ENCODE measurements at regions not wholly inside any gene's neighbourhood (a gene's known extent, or its start where the extent isn't known, plus 50 kb on each side); places are given as distances from the start of the nearest gene placed in this dataset.

DNA sequence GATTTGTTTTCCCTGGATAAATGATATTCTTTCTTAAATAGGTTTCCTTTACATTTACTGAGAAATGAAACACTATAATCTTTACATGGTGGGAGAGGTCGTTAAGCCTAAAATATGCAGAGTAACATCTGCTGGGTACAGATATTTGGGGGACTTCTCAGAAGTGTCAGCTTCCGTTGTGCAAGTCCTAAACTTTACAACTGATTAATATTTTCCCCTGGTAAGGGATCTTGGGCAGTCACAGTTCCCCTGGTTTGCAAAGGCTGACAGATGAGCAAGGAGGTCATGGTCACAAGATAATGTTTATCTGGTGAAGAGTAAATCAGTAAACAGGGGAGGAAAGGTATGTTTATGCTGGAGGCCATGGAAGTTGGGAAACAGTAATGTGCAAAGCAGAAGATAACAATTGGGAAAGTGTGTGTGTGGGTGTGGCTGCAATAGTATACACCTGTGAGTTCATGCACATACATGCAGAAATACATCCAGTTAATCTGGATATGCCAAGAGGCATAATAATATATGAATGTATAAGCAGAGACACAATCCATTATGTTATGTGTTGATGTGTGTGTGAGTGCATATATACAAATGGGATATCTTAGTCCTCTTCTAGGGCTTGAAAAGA is 508.2 kb upstream of the FAM241A start:
- no peaks in the 10 kb centered on the region for H3K9me3 ChIP-seq (ENCODE audit: insufficient read depth, low read length)
- H3K4me1 ChIP-seq (ENCODE audit: insufficient read depth, insufficient read length): no peaks in the 10 kb centered on the region
- DNase-seq (ENCODE audit: low read depth, low spot score): no peak
- H3K36me3 ChIP-seq (ENCODE audit: insufficient read depth, insufficient read length, low read length): no peaks in the 10 kb centered on the region
- no peak overlapping the region for H3K9ac ChIP-seq (ENCODE audit: insufficient read length, low read depth)
- TF ChIP-seq ZNF274 (IDR thresholded peaks at IDR 0.05; ENCODE audit: low read depth, low read length) (no peak), YY1 (IDR thresholded peaks at IDR 0.05; ENCODE audit: insufficient read depth, insufficient read length) (no peak), SUZ12 (IDR thresholded peaks at IDR 0.05; ENCODE audit: extremely low read depth, insufficient read depth, insufficient read length) (no peak)
- H3K27me3 ChIP-seq (ENCODE audit: insufficient read depth, insufficient read length): no peaks in the 10 kb centered on the region
- no peak overlapping the region for H3K4me3 ChIP-seq (ENCODE audit: insufficient read length, low read depth)

DNA sequence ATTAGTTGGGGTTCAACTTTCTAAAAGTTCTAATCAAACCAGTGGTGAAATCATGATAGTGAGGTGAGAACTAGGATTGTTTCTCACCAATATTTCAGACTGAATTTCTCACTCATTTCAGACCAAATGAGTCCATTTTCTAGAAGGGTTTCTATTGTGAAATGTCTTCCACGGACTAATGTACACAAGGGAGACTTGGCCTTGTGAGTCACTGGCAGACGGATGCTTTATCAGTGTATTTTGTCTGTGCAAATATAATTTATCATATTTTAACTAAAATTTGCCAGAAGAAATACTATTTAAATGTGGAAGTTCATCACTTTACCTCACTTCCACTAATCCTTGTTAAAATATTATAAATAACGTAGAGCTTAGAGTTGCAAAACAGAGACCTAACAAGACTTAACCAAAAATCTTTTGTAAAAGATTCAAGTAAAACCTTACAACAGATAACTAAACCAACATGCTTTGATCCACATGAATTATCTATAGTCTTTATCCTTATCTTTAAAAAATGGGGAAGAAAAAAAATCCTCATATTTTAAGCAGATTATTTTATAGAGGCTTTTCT is 506.0 kb upstream of the FAM241A start:
- Histone ChIP-seq H3K4me1 (ENCODE audit: insufficient read depth, insufficient read length) (no peaks in the 10 kb centered on the region), H3K9me3 (ENCODE audit: insufficient read depth, low read length) (no peaks in the 10 kb centered on the region), H3K36me3 (ENCODE audit: insufficient read depth, insufficient read length, low read length) (no peaks in the 10 kb centered on the region), H3K9ac (ENCODE audit: insufficient read length, low read depth) (no peak overlapping the region), H3K4me3 (ENCODE audit: insufficient read length, low read depth) (no peak overlapping the region), H3K27me3 (ENCODE audit: insufficient read depth, insufficient read length) (no peaks in the 10 kb centered on the region)
- no peak for TF ChIP-seq ZNF274 (IDR thresholded peaks at IDR 0.05; ENCODE audit: low read depth, low read length)
- TF ChIP-seq SUZ12 (IDR thresholded peaks at IDR 0.05; ENCODE audit: extremely low read depth, insufficient read depth, insufficient read length): no peak
- no peak for TF ChIP-seq YY1 (IDR thresholded peaks at IDR 0.05; ENCODE audit: insufficient read depth, insufficient read length)
- no peak for DNase-seq (ENCODE audit: low read depth, low spot score)

DNA sequence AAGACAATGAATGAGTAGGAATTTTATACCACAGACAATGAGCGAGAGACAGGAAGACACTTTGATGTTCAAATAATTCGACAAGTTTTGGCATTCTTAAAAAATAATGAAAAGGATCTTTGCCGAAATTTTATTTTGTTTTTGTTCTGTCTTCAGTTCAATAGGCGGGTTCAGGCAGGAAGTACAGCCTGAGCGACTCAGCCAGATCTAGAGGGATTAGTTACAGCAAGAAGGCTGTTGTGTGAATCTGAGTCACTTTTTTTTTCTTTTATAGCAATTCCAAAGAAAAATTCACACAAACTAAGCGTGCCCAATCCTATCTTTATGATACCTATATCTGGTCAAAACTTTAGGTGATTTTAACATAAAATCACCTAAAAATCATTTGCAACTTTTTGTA is 505.4 kb upstream of the FAM241A start:
- TF ChIP-seq SUZ12 (IDR thresholded peaks at IDR 0.05; ENCODE audit: extremely low read depth, insufficient read depth, insufficient read length): no peak
- TF ChIP-seq YY1 (IDR thresholded peaks at IDR 0.05; ENCODE audit: insufficient read depth, insufficient read length): no peak
- TF ChIP-seq ZNF274 (IDR thresholded peaks at IDR 0.05; ENCODE audit: low read depth, low read length): no peak
- Histone ChIP-seq H3K36me3 (ENCODE audit: insufficient read depth, insufficient read length, low read length) (no peaks in the 10 kb centered on the region), H3K9ac (ENCODE audit: insufficient read length, low read depth) (no peak overlapping the region), H3K27me3 (ENCODE audit: insufficient read depth, insufficient read length) (no peaks in the 10 kb centered on the region), H3K9me3 (ENCODE audit: insufficient read depth, low read length) (no peaks in the 10 kb centered on the region), H3K4me1 (ENCODE audit: insufficient read depth, insufficient read length) (no peaks in the 10 kb centered on the region), H3K4me3 (ENCODE audit: insufficient read length, low read depth) (no peak overlapping the region)
- DNase-seq (ENCODE audit: low read depth, low spot score): no peak

DNA sequence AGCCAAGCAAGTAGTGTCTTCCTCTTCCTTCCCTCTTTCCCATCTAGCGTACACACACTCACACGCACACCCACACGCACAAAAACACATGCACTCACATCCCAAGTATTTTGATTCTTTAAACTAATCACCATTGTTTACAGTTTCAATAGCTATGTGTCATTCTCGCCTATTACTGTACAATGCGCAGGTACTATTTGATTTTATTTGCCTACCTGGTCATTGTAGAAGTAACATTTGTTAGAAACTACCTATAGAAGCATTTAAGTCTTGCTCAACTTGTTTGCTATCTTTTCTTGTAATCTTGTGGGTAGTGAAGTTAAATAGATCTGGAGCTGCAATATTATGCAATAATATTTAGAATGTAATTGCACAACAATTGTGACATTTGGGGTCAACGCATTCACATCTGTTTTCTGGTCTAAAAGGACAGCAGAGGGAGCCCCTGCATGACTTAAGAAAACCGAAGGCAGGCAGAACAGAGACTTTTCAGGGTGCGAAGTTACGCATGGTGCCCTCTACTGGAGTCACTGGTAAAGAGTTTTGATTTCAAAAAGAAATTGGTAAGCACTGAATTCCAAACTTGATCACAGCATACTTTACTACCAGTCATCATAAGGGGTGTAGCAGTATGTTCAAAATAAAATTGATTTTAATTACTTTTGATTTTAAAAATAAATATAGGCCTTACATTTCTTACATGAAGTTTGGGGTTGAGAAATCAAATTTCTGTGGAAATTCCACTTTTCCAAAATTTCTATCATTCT is 503.3 kb upstream of the FAM241A start:
- TF ChIP-seq ZNF274 (IDR thresholded peaks at IDR 0.05; ENCODE audit: low read depth, low read length) (no peak), YY1 (IDR thresholded peaks at IDR 0.05; ENCODE audit: insufficient read depth, insufficient read length) (no peak), SUZ12 (IDR thresholded peaks at IDR 0.05; ENCODE audit: extremely low read depth, insufficient read depth, insufficient read length) (no peak)
- no peak overlapping the region for H3K4me3 ChIP-seq (ENCODE audit: insufficient read length, low read depth)
- H3K36me3 ChIP-seq (ENCODE audit: insufficient read depth, insufficient read length, low read length): no peaks in the 10 kb centered on the region
- H3K9ac ChIP-seq (ENCODE audit: insufficient read length, low read depth): no peak overlapping the region
- peak; percentile 75 for DNase-seq (ENCODE audit: low read depth, low spot score)
- no peaks in the 10 kb centered on the region for H3K27me3 ChIP-seq (ENCODE audit: insufficient read depth, insufficient read length)
- H3K9me3 ChIP-seq (ENCODE audit: insufficient read depth, low read length): no peaks in the 10 kb centered on the region
- no peaks in the 10 kb centered on the region for H3K4me1 ChIP-seq (ENCODE audit: insufficient read depth, insufficient read length)

DNA sequence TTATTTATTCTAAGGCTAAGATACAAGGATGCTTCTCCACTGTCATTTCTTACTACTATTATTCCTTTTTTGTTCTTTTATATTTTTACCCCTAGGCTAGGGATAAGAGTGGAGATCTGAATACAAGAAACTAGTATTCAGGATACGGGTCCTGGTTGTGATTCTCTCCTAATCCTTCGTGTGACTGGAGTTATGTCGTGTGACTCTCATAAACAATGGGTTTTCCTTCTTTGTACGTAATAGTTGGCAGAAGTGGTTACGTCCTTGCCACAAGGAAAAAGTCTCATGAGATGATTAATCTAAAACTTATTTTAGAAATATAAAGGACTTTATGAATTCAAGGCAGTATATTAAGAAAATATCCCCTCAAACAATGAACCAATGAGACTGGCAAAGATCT is 497.2 kb upstream of the FAM241A start:
- DNase-seq (ENCODE audit: low read depth, low spot score): no peak
- Histone ChIP-seq H3K27me3 (ENCODE audit: insufficient read depth, insufficient read length) (no peaks in the 10 kb centered on the region), H3K4me3 (ENCODE audit: insufficient read length, low read depth) (no peak overlapping the region), H3K9ac (ENCODE audit: insufficient read length, low read depth) (no peak overlapping the region), H3K9me3 (ENCODE audit: insufficient read depth, low read length) (no peaks in the 10 kb centered on the region), H3K4me1 (ENCODE audit: insufficient read depth, insufficient read length) (no peaks in the 10 kb centered on the region), H3K36me3 (ENCODE audit: insufficient read depth, insufficient read length, low read length) (no peaks in the 10 kb centered on the region)
- TF ChIP-seq SUZ12 (IDR thresholded peaks at IDR 0.05; ENCODE audit: extremely low read depth, insufficient read depth, insufficient read length) (no peak), ZNF274 (IDR thresholded peaks at IDR 0.05; ENCODE audit: low read depth, low read length) (no peak), YY1 (IDR thresholded peaks at IDR 0.05; ENCODE audit: insufficient read depth, insufficient read length) (no peak)

DNA sequence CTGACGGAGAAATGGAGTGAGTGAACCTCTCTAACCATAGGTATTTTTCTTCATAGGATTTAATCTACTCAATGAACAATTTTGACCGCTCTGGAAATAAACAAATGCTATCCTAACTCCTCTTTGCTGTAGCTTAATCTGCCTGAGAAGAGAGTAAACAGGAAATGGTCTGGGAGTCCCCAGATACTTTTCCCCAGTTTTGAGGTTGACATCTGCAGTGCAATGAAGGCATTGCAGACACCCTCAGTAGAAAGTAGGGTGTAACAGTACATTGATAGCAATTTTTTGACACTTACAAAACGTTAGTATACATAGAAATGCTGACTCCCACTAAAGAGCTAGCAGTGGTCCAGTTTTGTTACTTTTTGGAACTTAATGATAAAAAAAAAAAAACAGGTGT is 495.9 kb upstream of the FAM241A start:
- H3K9ac ChIP-seq (ENCODE audit: insufficient read length, low read depth): no peak overlapping the region
- H3K4me1 ChIP-seq (ENCODE audit: insufficient read depth, insufficient read length): no peaks in the 10 kb centered on the region
- no peaks in the 10 kb centered on the region for H3K27me3 ChIP-seq (ENCODE audit: insufficient read depth, insufficient read length)
- TF ChIP-seq ZNF274 (IDR thresholded peaks at IDR 0.05; ENCODE audit: low read depth, low read length) (no peak), SUZ12 (IDR thresholded peaks at IDR 0.05; ENCODE audit: extremely low read depth, insufficient read depth, insufficient read length) (no peak), YY1 (IDR thresholded peaks at IDR 0.05; ENCODE audit: insufficient read depth, insufficient read length) (no peak)
- no peak overlapping the region for H3K4me3 ChIP-seq (ENCODE audit: insufficient read length, low read depth)
- H3K9me3 ChIP-seq (ENCODE audit: insufficient read depth, low read length): no peaks in the 10 kb centered on the region
- no peaks in the 10 kb centered on the region for H3K36me3 ChIP-seq (ENCODE audit: insufficient read depth, insufficient read length, low read length)
- no peak for DNase-seq (ENCODE audit: low read depth, low spot score)

DNA sequence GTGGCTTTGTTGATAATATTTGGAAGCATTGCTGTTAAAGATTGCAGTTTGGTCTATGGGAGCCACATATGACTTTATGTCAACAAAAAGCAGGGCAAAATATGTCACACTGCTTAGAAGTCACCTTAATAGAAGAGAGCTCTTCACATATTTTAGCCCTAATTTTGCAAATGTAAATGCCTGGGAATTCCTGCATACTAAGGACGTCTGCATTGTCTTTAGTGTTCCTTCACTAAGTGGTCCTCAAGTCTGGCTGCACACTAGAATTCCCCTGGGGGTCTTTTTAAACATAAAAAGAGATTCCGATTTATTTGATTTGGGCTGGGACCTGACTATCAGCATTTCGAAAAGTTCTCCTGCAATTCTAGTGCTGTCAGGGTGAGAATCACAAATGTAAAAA is 495.1 kb upstream of the FAM241A start:
- Histone ChIP-seq H3K27me3 (ENCODE audit: insufficient read depth, insufficient read length) (no peaks in the 10 kb centered on the region), H3K9me3 (ENCODE audit: insufficient read depth, low read length) (no peaks in the 10 kb centered on the region), H3K4me1 (ENCODE audit: insufficient read depth, insufficient read length) (no peaks in the 10 kb centered on the region), H3K4me3 (ENCODE audit: insufficient read length, low read depth) (no peak overlapping the region), H3K9ac (ENCODE audit: insufficient read length, low read depth) (no peak overlapping the region), H3K36me3 (ENCODE audit: insufficient read depth, insufficient read length, low read length) (no peaks in the 10 kb centered on the region)
- no peak for DNase-seq (ENCODE audit: low read depth, low spot score)
- TF ChIP-seq YY1 (IDR thresholded peaks at IDR 0.05; ENCODE audit: insufficient read depth, insufficient read length) (no peak), SUZ12 (IDR thresholded peaks at IDR 0.05; ENCODE audit: extremely low read depth, insufficient read depth, insufficient read length) (no peak), ZNF274 (IDR thresholded peaks at IDR 0.05; ENCODE audit: low read depth, low read length) (no peak)

Data from NT2/D1 (cell line).